ENCODE measurements at regions not wholly inside any gene's neighbourhood (a gene's known extent, or its start where the extent isn't known, plus 50 kb on each side); places are given as distances from the start of the nearest gene placed in this dataset.

DNA sequence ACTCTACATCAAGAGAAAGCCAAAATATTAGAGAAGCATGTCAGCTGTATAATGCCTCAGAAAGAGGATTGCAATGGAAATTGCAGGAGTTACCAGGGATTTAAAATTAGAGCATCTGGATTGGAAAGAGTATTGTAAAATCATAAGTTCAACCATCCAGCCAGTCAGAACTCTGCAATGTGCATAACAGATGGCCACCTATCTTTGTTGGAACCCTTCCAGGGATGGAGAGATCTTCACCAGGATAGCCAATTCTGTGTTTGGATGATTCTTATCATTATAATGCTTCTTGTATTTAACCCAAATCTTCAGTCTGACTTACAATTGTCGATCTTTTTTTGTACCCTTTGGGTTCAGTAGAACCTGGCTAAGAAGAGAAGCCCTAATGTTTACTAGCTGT lies 164.4 kb downstream of the TLR4 start:
- no peaks in the 10 kb centered on the region for H3K79me2 ChIP-seq (replicated peaks; ENCODE audit: insufficient read depth)
- H3K27me3 Mint-ChIP-seq (ENCODE audit: insufficient read depth, low read depth, poor library complexity) = no peaks in the 10 kb centered on the region

More for the DNA sequence above, 164.4 kb downstream of the TLR4 start:
- Histone ChIP-seq H3K36me3 (ENCODE audit: insufficient read depth) (no peaks in the 10 kb centered on the region), H3K4me2 (no peak overlapping the region), H4K20me1 (replicated peaks; ENCODE audit: insufficient read depth) (no peaks in the 10 kb centered on the region), H3K27ac (ENCODE audit: low read depth) (no peak overlapping the region), H3K4me1 (ENCODE audit: insufficient read depth) (no peaks in the 10 kb centered on the region), H3F3A (replicated peaks; ENCODE audit: low read depth) (no peaks in the 10 kb centered on the region), H2AFZ (no peak overlapping the region), H3K4me3 (no peak overlapping the region), H3K27me3 (ENCODE audit: insufficient read depth) (no peaks in the 10 kb centered on the region), H3K9me2 (ENCODE audit: insufficient read depth) (0 out of 2 replicates have a peak, but pooled peaks cover 7% of the 10 kb centered on the region)
- peaks cover 2% of the 10 kb centered on the region; the same call in 1 of the 3 replicates for H3K36me3 Mint-ChIP-seq (ENCODE audit: low read depth)
- no peak overlapping the region for H3K27ac Mint-ChIP-seq
- H3K4me1 Mint-ChIP-seq = no peaks in the 10 kb centered on the region
- no peak for TF ChIP-seq POLR2AphosphoS5 (IDR thresholded peaks at IDR 0.05; ENCODE audit: low read depth)
- no peak for TF ChIP-seq EZH2phosphoT487 (IDR thresholded peaks at IDR 0.05; ENCODE audit: unreplicated experiment)
- TF ChIP-seq, protein P1, sequence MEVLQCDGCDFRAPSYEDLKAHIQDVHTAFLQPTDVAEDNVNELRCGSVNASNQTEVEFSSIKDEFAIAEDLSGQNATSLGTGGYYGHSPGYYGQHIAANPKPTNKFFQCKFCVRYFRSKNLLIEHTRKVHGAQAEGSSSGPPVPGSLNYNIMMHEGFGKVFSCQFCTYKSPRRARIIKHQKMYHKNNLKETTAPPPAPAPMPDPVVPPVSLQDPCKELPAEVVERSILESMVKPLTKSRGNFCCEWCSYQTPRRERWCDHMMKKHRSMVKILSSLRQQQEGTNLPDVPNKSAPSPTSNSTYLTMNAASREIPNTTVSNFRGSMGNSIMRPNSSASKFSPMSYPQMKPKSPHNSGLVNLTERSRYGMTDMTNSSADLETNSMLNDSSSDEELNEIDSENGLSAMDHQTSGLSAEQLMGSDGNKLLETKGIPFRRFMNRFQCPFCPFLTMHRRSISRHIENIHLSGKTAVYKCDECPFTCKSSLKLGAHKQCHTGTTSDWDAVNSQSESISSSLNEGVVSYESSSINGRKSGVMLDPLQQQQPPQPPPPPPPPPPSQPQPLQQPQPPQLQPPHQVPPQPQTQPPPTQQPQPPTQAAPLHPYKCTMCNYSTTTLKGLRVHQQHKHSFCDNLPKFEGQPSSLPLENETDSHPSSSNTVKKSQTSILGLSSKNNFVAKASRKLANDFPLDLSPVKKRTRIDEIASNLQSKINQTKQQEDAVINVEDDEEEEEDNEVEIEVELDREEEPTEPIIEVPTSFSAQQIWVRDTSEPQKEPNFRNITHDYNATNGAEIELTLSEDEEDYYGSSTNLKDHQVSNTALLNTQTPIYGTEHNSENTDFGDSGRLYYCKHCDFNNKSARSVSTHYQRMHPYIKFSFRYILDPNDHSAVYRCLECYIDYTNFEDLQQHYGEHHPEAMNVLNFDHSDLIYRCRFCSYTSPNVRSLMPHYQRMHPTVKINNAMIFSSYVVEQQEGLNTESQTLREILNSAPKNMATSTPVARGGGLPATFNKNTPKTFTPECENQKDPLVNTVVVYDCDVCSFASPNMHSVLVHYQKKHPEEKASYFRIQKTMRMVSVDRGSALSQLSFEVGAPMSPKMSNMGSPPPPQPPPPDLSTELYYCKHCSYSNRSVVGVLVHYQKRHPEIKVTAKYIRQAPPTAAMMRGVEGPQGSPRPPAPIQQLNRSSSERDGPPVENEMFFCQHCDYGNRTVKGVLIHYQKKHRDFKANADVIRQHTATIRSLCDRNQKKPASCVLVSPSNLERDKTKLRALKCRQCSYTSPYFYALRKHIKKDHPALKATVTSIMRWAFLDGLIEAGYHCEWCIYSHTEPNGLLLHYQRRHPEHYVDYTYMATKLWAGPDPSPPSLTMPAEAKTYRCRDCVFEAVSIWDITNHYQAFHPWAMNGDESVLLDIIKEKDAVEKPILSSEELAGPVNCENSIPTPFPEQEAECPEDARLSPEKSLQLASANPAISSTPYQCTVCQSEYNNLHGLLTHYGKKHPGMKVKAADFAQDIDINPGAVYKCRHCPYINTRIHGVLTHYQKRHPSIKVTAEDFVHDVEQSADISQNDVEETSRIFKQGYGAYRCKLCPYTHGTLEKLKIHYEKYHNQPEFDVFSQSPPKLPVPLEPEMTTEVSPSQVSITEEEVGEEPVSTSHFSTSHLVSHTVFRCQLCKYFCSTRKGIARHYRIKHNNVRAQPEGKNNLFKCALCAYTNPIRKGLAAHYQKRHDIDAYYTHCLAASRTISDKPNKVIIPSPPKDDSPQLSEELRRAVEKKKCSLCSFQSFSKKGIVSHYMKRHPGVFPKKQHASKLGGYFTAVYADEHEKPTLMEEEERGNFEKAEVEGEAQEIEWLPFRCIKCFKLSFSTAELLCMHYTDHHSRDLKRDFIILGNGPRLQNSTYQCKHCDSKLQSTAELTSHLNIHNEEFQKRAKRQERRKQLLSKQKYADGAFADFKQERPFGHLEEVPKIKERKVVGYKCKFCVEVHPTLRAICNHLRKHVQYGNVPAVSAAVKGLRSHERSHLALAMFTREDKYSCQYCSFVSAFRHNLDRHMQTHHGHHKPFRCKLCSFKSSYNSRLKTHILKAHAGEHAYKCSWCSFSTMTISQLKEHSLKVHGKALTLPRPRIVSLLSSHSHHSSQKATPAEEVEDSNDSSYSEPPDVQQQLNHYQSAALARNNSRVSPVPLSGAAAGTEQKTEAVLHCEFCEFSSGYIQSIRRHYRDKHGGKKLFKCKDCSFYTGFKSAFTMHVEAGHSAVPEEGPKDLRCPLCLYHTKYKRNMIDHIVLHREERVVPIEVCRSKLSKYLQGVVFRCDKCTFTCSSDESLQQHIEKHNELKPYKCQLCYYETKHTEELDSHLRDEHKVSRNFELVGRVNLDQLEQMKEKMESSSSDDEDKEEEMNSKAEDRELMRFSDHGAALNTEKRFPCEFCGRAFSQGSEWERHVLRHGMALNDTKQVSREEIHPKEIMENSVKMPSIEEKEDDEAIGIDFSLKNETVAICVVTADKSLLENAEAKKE (CRISPR knock-in tag; IDR thresholded peaks at IDR 0.05) = no peak
- no peak for TF ChIP-seq EZH2 (IDR thresholded peaks at IDR 0.05; ENCODE audit: low read depth, unreplicated experiment)
- TF ChIP-seq ETS1 (IDR thresholded peaks at IDR 0.05) = no peak
- no peak for TF ChIP-seq ZNF114 (CRISPR knock-in tag; IDR thresholded peaks at IDR 0.05)
- no peak for TF ChIP-seq NANOG (IDR thresholded peaks at IDR 0.05; ENCODE audit: borderline replicate concordance)
- no peak for TF ChIP-seq ZNF331 (CRISPR knock-in tag; IDR thresholded peaks at IDR 0.05; ENCODE audit: low read depth)
- TF ChIP-seq, protein P2, sequence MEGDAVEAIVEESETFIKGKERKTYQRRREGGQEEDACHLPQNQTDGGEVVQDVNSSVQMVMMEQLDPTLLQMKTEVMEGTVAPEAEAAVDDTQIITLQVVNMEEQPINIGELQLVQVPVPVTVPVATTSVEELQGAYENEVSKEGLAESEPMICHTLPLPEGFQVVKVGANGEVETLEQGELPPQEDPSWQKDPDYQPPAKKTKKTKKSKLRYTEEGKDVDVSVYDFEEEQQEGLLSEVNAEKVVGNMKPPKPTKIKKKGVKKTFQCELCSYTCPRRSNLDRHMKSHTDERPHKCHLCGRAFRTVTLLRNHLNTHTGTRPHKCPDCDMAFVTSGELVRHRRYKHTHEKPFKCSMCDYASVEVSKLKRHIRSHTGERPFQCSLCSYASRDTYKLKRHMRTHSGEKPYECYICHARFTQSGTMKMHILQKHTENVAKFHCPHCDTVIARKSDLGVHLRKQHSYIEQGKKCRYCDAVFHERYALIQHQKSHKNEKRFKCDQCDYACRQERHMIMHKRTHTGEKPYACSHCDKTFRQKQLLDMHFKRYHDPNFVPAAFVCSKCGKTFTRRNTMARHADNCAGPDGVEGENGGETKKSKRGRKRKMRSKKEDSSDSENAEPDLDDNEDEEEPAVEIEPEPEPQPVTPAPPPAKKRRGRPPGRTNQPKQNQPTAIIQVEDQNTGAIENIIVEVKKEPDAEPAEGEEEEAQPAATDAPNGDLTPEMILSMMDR (conservative IDR thresholded peaks at IDR 0.05; ENCODE audit: low read depth in 2 of 2) = no peak
- TF ChIP-seq REST (IDR thresholded peaks at IDR 0.05; ENCODE audit: unreplicated experiment) = no peak
- no peak for TF ChIP-seq JUNB (IDR thresholded peaks at IDR 0.05; ENCODE audit: unreplicated experiment)
- no peak for TF ChIP-seq STAT1 (IDR thresholded peaks at IDR 0.05; ENCODE audit: unreplicated experiment)
- TF ChIP-seq CREB1 (CRISPR knock-in tag; IDR thresholded peaks at IDR 0.05; ENCODE audit: low read depth) = no peak
- ATAC-seq (no peak), DNase-seq (ENCODE audit: low spot score) (no peak)
- no peak overlapping the region for H3K4me3 Mint-ChIP-seq
- H3K9me3 Mint-ChIP-seq = peaks cover 57% of the 10 kb centered on the region

Data from GM23338 (cell line).